ENCODE measurements at regions not wholly inside any gene's neighbourhood (a gene's known extent, or its start where the extent isn't known, plus 50 kb on each side); places are given as distances from the start of the nearest gene placed in this dataset.
"Not testable (repeated sequence)": the region's sequence is repeated elsewhere in the genome, so short reads cannot be mapped to it uniquely, and the experiment has no call there.

DNA sequence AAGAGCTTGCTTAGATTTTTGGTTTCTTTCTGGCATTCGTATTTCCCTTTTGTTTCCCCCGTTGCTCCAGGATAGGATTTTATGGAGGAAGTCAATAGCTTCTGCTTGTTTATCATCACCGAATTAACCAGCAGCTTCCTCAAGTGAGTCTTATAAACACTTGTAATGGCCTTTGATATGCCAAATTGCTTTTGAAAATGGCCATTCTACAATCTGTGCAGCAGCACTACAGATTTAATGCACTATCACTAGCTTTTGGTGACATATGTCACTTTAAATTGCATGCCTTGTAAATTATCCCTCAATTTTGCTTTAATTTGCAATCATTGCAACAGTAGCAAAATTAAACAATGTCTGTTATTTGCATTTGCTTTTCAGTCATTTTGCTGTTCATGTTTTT is 774.7 kb downstream of the METTL4 start:
- no peak for DNase-seq (ENCODE audit: low read depth in 2 of 2, low spot score in 1 of 2)

DNA sequence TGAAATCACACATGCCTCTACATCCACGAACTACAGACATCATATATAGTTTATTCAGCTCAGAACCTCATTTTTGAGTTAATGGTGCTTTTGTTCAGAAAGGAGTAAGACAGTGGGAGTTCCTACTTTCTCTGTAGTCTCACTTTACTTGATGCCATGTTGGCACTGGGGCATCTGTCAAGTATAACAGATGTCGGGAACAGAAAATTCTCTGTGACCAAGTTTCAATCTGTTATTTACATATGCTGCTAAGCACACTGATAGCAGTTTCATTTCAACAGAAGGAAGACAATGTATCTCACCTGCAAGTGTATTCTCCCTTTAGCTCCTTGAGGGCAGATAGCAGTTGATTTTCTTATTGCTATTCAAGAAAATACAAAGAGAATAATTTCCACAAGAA is 774.1 kb downstream of the METTL4 start:
- DNase-seq (ENCODE audit: low read depth in 2 of 2, low spot score in 1 of 2), result no peak

DNA sequence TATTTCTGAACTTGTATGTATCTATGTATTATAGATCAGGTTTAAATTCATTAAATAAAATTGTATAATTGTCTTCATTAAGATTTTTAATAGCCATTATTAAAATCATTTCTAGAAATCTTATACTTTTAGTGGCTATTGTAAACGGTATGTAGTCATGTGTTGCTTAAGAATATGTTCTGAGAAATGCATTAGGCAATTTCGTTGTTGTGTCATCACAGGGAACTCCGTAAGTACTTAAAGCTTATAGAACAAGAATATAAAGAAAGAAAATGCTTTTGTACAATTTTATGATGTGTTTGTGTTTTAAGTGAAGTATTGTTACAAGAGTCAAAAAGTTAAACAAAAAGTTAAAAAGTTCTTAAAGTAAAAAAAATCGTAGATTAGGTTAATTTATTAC is 765.8 kb downstream of the METTL4 start:
- no peak for DNase-seq (ENCODE audit: low read depth in 2 of 2, low spot score in 1 of 2)

DNA sequence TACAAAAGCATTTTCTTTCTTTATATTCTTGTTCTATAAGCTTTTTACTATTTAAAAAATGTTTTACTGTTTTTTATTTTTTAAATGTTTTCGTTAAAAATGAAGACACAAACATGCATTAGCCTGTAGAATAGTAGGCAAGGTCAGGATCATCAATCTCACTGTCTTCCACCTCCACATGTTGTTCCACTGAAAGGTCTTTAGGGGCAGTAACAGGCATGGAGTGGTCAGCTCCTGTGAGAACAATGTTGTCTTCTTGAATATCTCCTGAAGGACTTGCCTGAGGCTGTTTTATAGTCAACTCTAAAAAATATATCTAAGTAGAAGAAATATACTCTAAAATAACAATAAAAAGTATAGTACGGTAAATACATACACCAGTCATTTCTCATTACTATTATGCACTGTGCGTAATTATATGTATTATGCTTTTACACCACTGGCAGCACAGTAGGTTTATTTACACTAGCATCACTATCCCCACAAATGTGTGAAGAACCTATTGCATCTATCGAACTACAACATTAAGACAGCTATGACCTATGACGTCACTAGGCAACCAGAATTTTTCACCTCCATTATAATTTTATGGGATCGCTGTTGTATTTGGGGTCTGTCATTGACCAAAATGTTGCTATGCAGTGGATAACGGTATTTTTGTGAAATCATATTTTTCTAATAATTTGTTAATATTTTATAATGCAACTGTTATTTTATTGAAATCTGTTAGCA is 764.3 kb downstream of the METTL4 start:
- no peak for DNase-seq (ENCODE audit: low read depth in 2 of 2, low spot score in 1 of 2)

DNA sequence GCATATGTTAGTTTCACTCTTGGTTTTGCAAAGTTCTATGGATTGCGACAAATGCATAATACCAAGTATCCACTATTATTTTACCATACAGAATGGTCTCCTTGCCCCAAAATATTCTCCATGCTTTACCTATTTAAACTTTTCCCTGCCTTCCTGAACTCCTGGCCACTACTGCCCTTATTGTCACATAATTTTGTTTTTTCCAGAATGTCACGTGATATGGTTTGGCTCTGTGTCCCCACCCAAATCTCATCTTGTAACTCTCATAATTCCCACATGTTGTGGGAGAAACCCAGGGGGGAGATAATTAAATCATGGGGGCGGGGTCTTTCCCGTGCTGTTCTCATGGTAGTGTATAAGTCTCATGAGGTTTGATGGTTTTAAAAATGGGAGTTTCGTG is 760.0 kb downstream of the METTL4 start:
- DNase-seq (ENCODE audit: low read depth in 2 of 2, low spot score in 1 of 2), result no peak

DNA sequence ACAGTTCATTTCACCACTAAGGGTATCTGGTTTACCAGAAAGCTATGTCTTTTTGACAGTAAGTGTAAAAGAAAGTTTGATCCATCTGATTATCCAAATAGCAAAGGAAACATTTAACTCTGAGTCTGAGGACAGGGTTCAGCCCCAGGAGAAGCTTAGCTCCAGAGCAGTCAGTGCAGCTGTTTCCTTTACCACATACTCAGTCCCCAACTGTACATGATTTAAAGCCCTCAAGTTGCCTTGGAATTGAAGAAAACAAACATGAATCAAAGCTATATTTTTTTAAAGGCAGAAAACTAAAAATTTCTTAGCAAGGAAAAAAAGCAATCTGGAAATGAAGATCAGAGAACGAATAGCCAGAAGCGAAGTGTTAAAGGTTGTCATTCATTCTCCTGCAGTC is 746.0 kb downstream of the METTL4 start:
- DNase-seq (ENCODE audit: low read depth in 2 of 2, low spot score in 1 of 2), result no peak

DNA sequence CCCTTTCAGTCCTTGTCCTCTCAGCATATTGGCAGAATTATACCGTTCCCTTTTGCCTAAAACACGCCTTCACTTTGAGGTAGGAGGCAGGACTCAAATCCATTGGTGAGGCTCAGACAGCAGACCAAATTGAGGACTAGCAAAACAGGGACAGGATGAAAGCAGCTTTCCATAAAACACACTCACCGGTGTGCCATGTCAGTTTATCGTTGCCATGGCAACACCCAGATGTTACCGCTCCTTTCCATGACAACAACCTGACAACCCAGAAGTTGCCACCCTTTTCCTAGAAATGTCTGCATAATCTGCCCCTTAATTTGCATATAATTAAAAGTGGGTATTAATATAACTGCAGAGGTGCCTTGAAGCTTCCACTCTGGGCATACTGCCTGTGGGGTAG is 730.4 kb downstream of the METTL4 start:
- no peak for DNase-seq (ENCODE audit: low read depth in 2 of 2, low spot score in 1 of 2)

DNA sequence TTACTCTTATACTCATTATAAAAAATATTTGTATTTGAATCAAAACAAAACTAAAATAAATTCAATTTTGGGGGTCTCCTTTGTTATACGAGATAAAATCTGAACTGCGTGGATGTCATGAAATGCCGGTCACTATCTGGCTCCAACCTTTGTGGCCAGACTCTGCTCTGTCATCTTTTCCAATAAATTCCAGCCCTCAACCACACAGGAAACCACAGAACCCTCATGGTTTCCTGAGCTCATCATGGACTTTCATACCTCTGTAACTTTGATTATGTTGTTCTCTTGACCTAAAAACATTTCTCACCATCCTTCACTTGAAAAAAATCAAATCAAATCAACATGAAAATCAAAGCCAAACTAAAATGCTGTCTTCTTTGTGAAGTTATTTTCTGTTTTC is 724.7 kb downstream of the METTL4 start:
- DNase-seq (ENCODE audit: low read depth in 2 of 2, low spot score in 1 of 2), result no peak

DNA sequence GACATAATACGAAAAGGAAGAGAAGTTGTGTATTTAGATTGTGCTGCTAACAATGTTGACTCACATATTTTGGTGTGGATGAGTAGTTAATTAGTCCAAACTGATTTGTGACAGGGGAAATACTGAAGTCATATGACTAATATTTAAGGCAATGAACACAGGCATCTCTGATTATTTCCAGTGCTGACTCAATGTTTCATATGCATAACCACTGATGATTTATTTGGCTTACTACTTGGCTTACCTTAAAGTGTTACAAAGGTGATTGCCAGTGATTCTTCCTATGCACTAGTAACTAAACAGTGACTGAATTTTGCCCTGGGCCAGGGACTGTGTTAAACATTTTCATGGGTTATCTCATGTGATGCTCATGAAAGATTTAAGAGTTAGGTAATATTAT is 722.6 kb downstream of the METTL4 start:
- no peak for DNase-seq (ENCODE audit: low read depth in 2 of 2, low spot score in 1 of 2)

DNA sequence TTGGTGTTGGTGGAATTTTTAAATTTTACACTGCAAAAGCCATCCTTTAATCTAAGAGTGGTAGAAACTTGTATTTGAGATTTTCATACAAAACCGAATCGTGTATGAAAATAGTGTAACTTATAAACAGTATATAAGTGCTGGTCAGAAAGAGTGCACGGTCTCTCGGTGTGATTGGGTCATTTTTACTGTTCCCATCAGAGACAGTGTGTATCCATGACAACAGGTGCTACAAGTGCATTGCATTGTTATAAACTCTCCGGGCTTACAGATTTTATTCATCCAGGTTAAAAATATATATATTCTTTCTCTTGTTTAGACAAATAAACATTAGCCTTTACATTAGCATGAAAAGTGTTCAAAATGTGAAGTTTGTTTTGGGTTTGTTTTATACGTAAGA is 721.9 kb downstream of the METTL4 start:
- DNase-seq (ENCODE audit: low read depth in 2 of 2, low spot score in 1 of 2), result no peak

DNA sequence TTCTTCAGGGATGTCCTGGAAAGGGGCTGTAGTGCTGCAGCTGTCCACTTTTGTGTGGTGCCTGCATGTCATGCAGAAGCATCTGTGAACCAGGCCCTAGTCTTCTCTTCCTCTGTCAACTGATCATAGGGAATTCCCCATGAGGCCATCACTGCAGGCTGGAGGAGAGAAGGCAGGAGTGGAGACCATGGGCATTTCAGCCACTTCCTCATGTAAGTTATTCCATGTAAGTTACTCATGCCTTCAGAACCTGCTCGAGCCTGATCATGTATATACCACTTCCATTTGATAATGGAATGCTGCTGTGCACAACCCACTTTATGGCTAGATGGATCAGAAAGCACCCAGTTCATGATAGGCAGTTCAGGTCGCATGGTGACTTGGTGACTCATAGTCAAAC is 714.0 kb downstream of the METTL4 start:
- not testable (repeated sequence) for DNase-seq (ENCODE audit: low read depth in 2 of 2, low spot score in 1 of 2)

DNA sequence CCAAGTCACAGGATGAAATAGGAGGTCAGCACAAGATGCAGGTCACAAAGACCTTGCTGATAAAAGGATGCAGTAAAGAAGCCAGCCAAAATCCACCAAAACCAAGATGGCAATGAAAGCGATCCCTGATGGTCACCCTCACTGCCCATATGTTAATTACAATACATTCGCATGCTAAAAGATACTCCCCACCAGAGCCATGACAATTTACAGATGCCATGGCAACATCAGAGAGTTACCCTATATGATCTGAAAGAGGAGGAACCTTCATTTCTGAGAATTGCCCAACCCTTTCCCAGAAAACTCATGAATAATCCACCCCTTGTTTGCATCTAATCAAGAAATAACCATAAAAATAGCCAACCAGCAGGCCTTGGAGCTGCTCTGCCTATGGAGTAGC is 709.8 kb downstream of the METTL4 start:
- DNase-seq (ENCODE audit: low read depth in 2 of 2, low spot score in 1 of 2), result no peak

DNA sequence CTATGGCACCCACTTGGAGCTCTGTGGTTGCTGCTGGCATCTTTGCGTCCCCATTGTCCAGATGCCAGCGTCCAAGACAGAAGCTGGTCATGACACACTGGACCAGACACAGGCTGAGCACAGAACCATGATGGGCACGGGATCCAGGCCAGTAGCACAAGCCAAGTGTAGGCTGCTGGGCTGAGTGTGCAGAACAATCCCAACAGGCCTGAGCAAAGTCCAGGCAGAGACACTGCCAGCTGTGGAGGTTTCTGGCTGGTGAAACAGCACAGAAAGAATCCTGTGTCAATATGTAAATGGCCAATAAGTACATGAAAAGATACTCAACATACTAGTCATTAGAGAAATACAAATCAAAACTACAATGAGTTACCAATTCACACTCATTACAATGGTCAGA is 705.4 kb downstream of the METTL4 start:
- no peak for DNase-seq (ENCODE audit: low read depth in 2 of 2, low spot score in 1 of 2)

DNA sequence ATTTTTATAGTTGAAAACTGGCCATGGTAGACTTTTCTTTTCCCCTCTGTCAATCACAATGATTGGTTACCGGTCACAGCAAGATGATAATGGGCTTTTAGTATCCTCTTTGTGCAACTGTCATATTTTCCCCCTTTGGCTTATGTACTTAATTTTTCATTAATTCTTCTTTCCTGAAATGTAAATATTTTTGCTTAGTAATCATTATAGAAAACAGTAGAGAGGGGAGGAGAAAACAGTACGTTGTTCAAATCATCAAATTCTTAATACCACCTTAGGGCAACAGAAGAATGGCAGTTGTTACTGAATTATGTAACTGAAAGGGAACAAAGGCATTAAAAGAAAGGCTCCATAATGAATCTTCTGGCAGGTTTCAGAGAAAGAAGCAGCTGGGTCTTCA is 699.0 kb downstream of the METTL4 start:
- no peak for DNase-seq (ENCODE audit: low read depth in 2 of 2, low spot score in 1 of 2)

DNA sequence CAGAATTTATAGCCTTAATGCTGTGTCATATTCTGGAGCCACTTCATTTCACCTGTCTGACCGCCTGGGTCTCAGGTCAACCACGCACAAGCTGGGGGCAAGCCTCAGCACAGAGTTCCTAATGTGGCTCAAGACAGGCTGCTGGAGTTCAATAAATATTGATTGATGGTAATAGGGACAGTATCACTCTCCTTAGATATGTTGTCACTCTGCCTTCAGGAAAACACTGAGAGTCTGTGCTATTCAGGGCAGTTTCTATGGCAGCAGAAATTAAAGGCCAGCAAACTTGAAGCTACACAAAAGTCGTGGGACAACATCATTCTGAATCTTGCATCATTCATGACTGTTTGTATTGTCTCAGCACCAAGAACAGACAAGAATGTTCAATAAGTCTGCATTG is 696.1 kb downstream of the METTL4 start:
- no peak for DNase-seq (ENCODE audit: low read depth in 2 of 2, low spot score in 1 of 2)

DNA sequence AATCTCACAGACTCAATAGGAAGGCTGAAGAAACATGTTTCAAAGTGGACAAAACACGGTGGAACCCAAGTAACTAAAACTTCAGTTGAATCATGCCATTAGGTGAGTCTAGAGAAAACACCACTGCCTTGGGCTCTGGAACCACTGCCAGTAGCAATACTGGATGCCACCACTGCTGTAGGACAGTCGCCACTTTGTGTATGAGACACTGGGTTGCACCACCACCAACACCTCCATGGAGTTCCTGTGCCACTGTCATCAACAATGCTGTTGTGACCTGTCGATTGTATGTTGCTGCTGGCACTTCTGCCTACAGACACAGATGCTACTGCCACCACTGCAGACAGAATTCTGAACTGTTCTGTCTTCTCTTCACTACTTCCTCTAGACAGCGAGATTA is 686.7 kb downstream of the METTL4 start:
- DNase-seq (ENCODE audit: low read depth in 2 of 2, low spot score in 1 of 2), result no peak

DNA sequence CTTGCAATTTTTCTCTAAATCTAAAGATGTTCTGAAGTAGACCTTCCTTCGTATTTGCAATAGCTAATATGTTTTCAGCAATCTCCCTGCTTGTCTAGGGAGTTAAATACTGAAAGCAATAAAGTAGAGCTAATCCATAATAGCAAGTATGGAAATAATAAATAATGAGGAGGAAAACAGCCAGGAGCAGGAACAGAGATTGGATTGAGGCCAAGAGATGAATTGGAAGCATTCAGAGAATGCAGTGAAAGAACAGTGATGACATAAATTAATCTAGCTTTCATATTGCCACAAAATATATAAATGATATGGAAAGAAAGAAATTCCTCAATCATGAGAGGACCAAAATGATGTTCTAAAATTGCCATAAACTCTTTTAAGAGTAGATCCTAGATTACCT is 679.7 kb downstream of the METTL4 start:
- DNase-seq (ENCODE audit: low read depth in 2 of 2, low spot score in 1 of 2), result no peak

DNA sequence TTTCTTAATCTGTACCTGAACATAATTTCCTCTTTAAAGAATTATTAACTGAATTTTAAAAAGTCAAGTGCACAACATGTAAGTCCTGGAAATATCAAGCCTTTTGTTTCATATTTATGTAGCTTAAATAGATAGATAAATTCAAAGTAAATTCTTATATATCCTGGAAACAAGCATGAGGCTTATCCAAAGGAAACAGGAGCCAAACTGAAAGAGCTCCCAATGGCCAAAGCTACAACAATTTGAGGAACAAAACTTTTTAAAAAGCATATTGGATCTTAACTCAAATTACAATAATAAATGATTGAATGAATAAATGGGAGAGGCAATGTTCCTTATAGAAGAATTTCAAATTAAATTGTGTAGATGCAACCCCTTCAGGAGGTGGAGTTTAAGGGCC is 679.1 kb downstream of the METTL4 start:
- DNase-seq (ENCODE audit: low read depth in 2 of 2, low spot score in 1 of 2), result no peak

DNA sequence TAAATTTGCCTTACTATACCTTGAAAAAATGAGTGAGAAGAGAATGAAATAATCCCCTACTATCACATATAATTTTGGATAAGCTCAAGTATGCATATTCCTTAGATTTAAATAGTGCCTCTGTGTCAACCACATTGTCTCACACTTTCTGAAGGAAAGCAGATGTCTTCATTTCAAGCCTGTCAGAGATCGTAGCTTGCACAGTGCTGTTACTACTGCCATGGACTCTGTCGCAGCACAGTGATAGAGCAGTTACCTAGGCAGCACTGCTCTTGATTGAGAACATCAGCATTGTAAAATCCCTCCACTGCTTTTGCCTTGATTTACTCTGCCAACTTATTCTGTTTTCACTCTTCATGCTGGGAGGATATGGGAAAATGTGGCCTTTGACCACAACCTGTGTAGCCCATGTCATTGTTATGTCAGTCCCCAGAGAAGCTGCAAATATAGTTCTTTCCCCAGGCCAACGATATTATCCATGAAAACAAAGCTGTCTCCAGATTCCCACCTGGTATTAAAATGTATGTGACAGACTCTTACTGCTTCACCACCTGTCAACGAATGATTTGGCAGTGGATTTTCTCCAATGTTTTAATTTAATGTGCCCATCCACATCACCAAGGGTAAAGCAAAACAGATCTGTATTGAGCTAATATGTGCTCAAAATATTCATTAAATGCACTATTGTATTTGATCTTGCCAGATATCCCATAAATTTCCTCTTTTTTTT is 675.7 kb downstream of the METTL4 start:
- no peak for DNase-seq (ENCODE audit: low read depth in 2 of 2, low spot score in 1 of 2)

DNA sequence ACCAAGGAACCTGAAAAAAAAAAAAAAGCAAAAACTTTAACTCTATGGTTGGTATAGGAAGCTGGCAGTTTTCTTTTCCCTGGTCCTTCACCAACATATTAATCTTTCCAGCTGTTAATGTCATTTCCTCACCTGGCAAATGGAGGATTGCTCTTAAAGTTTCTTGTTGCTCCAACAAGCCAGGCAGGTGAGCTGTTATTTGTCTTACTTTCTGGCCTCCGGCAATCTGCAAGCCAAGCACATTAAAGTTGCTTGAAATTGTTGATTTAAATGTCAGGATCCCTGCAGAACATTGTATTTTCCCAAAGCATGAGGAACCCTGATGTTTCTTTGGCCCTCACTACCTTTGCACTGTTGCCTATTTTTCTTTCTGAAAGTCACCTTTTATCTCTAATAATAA is 664.9 kb downstream of the METTL4 start:
- DNase-seq (ENCODE audit: low read depth in 2 of 2, low spot score in 1 of 2), result no peak

DNA sequence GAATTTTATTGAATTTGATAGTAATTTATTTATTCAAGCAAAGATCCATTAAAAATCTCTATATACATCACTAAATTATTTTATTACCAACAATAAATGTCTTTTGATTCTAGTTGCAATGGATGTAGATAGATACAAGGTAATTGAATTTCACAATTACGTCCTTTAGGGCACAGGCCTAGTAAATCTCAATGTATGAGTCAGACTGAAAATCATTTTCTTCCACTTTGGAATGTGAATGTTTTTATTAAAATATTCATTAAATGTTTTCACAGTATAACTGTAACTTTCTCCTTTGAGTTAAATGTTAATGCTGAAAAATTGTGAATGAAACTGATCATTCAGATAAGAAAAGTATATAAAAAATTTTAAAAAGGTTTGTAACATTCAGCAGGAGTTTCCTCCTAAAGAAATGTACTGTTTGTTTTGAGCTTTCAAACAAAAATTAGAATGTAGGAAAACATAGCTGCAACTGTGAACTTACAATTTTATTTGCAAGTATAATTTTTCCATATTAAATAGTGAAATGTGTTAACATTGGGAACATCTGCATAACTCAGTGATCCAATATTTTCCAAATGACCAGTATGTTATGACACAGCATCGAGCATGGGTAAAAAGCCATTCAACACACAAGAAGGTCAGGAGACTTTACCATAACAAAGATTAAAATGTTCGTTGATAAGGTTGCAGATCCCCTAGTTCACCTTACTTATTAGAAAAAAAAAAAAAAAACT is 663.7 kb downstream of the METTL4 start:
- no peak for DNase-seq (ENCODE audit: low read depth in 2 of 2, low spot score in 1 of 2)

DNA sequence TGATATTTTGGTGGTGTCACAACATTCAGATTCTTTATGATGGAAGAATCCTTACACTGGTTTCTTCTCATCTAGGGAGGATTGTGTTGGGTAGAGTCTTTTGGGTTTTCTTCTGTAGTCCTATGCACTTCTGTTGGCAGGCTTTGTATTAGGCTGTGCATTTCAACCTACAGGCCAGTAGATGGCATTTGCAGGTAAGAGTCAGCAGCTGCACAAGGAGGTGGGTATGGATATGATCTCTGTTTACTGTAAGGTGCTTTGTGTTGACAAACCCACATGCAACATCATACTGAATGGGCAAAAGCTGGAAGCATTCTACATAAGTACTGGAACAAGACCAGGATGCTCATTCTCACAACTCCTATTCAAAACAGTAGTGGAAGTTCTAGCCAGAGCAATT is 656.8 kb downstream of the METTL4 start:
- no peak for DNase-seq (ENCODE audit: low read depth in 2 of 2, low spot score in 1 of 2)

Measured in stimulated activated CD8-positive, alpha-beta memory T cell treated with anti-CD3 and anti-CD28 coated beads, Interleukin-4, amount 100 ng/mL, for 4 hours (primary cell).